H9 (cell line): ENCODE measurements at regions not wholly inside any gene's neighbourhood (a gene's known extent, or its start where the extent isn't known, plus 50 kb on each side); places are given as distances from the start of the nearest gene placed in this dataset.
A peak's percentile ranks its signal among the peaks of the same experiment; 100 is the strongest.

ENCODE experiments used
- DNase-seq: peaks from one replicate; pipeline ENCODE4 v3.0.0-alpha.2; 2017
- H2AFZ ChIP-seq: one replicate; pipeline ENCODE4 v1.6.1; 2013; ENCODE audit warnings: mild to moderate bottlenecking, low read length, control low read depth, moderate library complexity
- H2AK5ac ChIP-seq: 2 replicates; pipeline ENCODE4 v1.6.1; 2013; ENCODE audit warnings: low read length, control low read depth, mixed read lengths; ENCODE audit not compliant: insufficient read length
- H2BK120ac ChIP-seq: one replicate; pipeline ENCODE4 v1.6.1; 2013; ENCODE audit warnings: low read depth, mild to moderate bottlenecking, low read length, control low read depth, inconsistent platforms; ENCODE audit not compliant: poor library complexity, severe bottlenecking
- H2BK12ac ChIP-seq: 2 replicates; pipeline ENCODE4 v1.6.1; 2013; ENCODE audit warnings: low read length, control low read depth, mixed read lengths, low read depth; ENCODE audit not compliant: insufficient read length
- H2BK15ac ChIP-seq: 2 replicates; pipeline ENCODE4 v1.6.1; 2013; ENCODE audit warnings: low read depth, low read length, control low read depth
- H2BK20ac ChIP-seq: one replicate; pipeline ENCODE4 v1.6.1; 2013; ENCODE audit warnings: low read depth, mild to moderate bottlenecking, low read length, control low read depth, inconsistent platforms; ENCODE audit not compliant: poor library complexity, severe bottlenecking
- H2BK5ac ChIP-seq: 2 replicates; pipeline ENCODE4 v1.6.1; 2013; ENCODE audit warnings: low read length, control low read depth, mixed read lengths; ENCODE audit not compliant: insufficient read length
- H3K14ac ChIP-seq: 2 replicates; pipeline ENCODE4 v1.6.1; 2013; ENCODE audit warnings: low read length, control low read depth; ENCODE audit not compliant: insufficient read depth
- H3K18ac ChIP-seq: 2 replicates; pipeline ENCODE4 v1.6.1; 2013; ENCODE audit warnings: low read depth, mild to moderate bottlenecking, mixed read lengths, low read length, control low read depth; ENCODE audit not compliant: insufficient read length
- H3K23ac ChIP-seq: 2 replicates; pipeline ENCODE4 v1.6.1; 2013; ENCODE audit warnings: low read length, control low read depth, mixed read lengths, low read depth; ENCODE audit not compliant: insufficient read length
- H3K23me2 ChIP-seq: 2 replicates; pipeline ENCODE4 v1.6.1; 2013; ENCODE audit warnings: low read depth, mild to moderate bottlenecking, mixed read lengths, low read length, control low read depth; ENCODE audit not compliant: insufficient read length, poor library complexity, severe bottlenecking
- H3K27ac ChIP-seq: 2 replicates; pipeline ENCODE4 v1.5.1; 2013; ENCODE audit warnings: low read length, control low read depth, mixed read lengths, low read depth; ENCODE audit not compliant: insufficient read length
- H3K27me3 ChIP-seq: 2 replicates; pipeline ENCODE4 v1.6.1; 2013; ENCODE audit warnings: low read length, control low read depth, inconsistent platforms; ENCODE audit not compliant: insufficient read depth
- H3K4ac ChIP-seq: 2 replicates; pipeline ENCODE4 v1.6.1; 2013; ENCODE audit warnings: low read depth, mild to moderate bottlenecking, control low read depth, inconsistent platforms, low read length, moderate library complexity
- H3K4me1 ChIP-seq: 2 replicates; pipeline ENCODE4 v1.6.1; 2013; ENCODE audit warnings: low read length, control low read depth, inconsistent platforms; ENCODE audit not compliant: insufficient read depth
- H3K4me2 ChIP-seq: 2 replicates; pipeline ENCODE4 v1.6.1; 2013; ENCODE audit warnings: low read length, control low read depth, mixed read lengths; ENCODE audit not compliant: insufficient read length, insufficient read depth
- H3K56ac ChIP-seq: 2 replicates; pipeline ENCODE4 v1.6.1; 2013; ENCODE audit warnings: low read depth, mild to moderate bottlenecking, mixed read lengths, low read length, control low read depth; ENCODE audit not compliant: insufficient read length
- H3K79me1 ChIP-seq: 2 replicates; pipeline ENCODE4 v1.6.1; 2013; ENCODE audit warnings: low read depth, mild to moderate bottlenecking, moderate library complexity, low read length, control low read depth, inconsistent platforms; ENCODE audit not compliant: insufficient read depth, poor library complexity, severe bottlenecking
- H3K79me2 ChIP-seq: 2 replicates; pipeline ENCODE4 v1.6.1; 2013; ENCODE audit warnings: low read length, control low read depth, inconsistent platforms; ENCODE audit not compliant: insufficient read depth
- H3K9ac ChIP-seq: 2 replicates; pipeline ENCODE4 v1.6.1; 2013; ENCODE audit warnings: low read length, control low read depth, mixed read lengths; ENCODE audit not compliant: insufficient read length; ENCODE audit errors: extremely low read depth
- H3K9me3 ChIP-seq: one replicate; pipeline ENCODE4 v1.6.1; 2013; ENCODE audit warnings: low read depth, low read length, inconsistent platforms; ENCODE audit not compliant: control insufficient read depth
- H3T11ph ChIP-seq: one replicate; pipeline ENCODE4 v1.6.1; 2013; ENCODE audit warnings: mild to moderate bottlenecking, low read length, control low read depth, inconsistent platforms
- H4K20me1 ChIP-seq: one replicate; pipeline ENCODE4 v1.6.1; 2013; ENCODE audit not compliant: control insufficient read depth, insufficient read length, insufficient read depth
- H4K5ac ChIP-seq: 2 replicates; pipeline ENCODE4 v1.6.1; 2013; ENCODE audit warnings: low read depth, mild to moderate bottlenecking, mixed read lengths, low read length, control low read depth; ENCODE audit not compliant: insufficient read length
- H4K8ac ChIP-seq: replicated peaks from 2 replicates; pipeline ENCODE4 v1.6.1; 2013; ENCODE audit warnings: low read length, control low read depth, mixed read lengths, low read depth; ENCODE audit not compliant: insufficient read length
- H4K91ac ChIP-seq: 2 replicates; pipeline ENCODE4 v1.6.1; 2013; ENCODE audit warnings: low read depth, mild to moderate bottlenecking, moderate library complexity, mixed read lengths, low read length, control low read depth; ENCODE audit not compliant: insufficient read length
- H3K27ac Mint-ChIP-seq, 3 experiments: 2 replicates in 2 of 3; 3 replicates in 1 of 3; pipeline ENCODE4 v1.8.0; 2020 to 2021; ENCODE audit warnings: mixed read lengths in 3 of 3, mild to moderate bottlenecking in 1 of 3, moderate library complexity in 1 of 3
- H3K27me3 Mint-ChIP-seq: 2 replicates; pipeline ENCODE4 v1.8.0; 2021; ENCODE audit warnings: low read depth, mild to moderate bottlenecking, moderate library complexity, mixed read lengths
- H3K36me3 Mint-ChIP-seq, 3 experiments: 2 replicates in 2 of 3; 3 replicates in 1 of 3; pipeline ENCODE4 v1.8.0; 2020 to 2021; ENCODE audit warnings: low read depth in 3 of 3, mixed read lengths in 3 of 3; ENCODE audit not compliant: insufficient read depth in 1 of 3
- H3K4me1 Mint-ChIP-seq, 2 experiments: 2 replicates each; pipeline ENCODE4 v1.8.0; 2020; ENCODE audit warnings: mixed read lengths in 2 of 2
- H3K4me3 Mint-ChIP-seq, 2 experiments: 2 replicates in 1 of 2; 3 replicates in 1 of 2; pipeline ENCODE4 v1.8.0; 2020 to 2021; ENCODE audit warnings: mild to moderate bottlenecking in 2 of 2, mixed read lengths in 2 of 2, moderate library complexity in 1 of 2
- H3K9me3 Mint-ChIP-seq, 2 experiments: 2 replicates in 1 of 2; 3 replicates in 1 of 2; pipeline ENCODE4 v1.8.0; 2020; ENCODE audit warnings: mild to moderate bottlenecking in 2 of 2, mixed read lengths in 2 of 2, moderate library complexity in 1 of 2
- WGBS: extraction: QIAGEN DNeasy Blood & Tissue Kit; methylation state at CpG from one replicate; pipeline ENCODE4 v1.1.7; 2013; ENCODE audit warnings: missing lambda C conversion rate, low lambda C conversion rate, mixed read lengths; ENCODE audit not compliant: insufficient read length; ENCODE audit errors: extremely low coverage; 5-methylcytosine and 5-hydroxymethylcytosine counted together
- TF ChIP-seq, protein P1 (sequence below): fragments of 200-600 bp; sonication (generic); conservative IDR thresholded peaks from 3 replicates; pipeline ENCODE4 v1.8.0; 2021; ENCODE audit warnings: antibody characterized with exemption, mild to moderate bottlenecking

DNA sequence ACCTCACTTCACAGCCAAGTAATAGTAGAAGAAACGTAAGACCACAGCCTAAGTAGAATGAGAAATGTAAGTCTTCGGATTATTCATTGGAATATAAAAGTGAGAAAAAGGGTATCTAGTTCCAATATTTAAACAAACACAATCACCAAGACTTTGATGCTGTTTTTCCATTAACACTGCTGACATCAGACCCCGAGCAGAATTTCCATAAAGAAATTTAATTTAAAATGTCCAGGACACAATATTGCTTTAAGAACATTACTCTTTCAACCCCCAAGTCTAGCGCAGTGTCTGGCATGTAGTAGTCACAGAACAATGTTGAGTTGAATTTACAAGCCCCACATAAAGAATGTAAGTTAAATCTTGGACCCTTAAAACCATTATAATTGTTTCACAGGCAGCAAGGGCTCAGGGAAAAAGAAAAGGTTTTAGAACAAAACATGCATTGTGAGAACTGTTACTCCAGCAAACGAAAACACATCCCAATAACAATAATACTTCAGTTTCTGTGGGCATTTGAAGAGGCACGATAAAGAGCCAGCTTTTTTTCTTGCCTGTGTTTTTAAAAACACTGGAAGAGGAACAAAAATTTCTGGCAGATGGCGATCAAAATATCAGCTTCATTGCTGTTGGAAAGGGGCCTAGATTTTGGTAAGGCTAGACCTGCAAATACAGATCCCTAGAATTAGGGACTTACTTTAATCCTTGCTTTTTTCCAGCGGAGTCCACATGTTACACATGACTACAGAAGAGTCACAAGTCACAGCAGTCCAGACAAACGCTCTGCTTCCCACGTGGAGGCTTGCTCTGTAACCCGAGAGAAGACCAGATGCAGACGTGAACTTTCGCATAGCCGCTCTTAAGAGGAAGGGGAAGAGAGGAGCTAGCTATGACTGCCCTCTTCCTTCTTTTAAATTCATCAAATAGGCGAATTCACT, 77.9 kb upstream of the IGSF10 start:
- H4K5ac ChIP-seq: no peak overlapping the region
- H3K4me1 ChIP-seq: peaks cover 4% of the 10 kb centered on the region
- no peak overlapping the region for H2BK20ac ChIP-seq
- no peaks in the 10 kb centered on the region for H3K36me3 Mint-ChIP-seq
- no peak overlapping the region for H3K23ac ChIP-seq
- DNase-seq: no peak
- no peak overlapping the region for H3K9ac ChIP-seq
- no peak overlapping the region for H3K4me2 ChIP-seq
- peak overlapping the region; percentile 78; the same call in 1 of the 2 replicates for H3K14ac ChIP-seq
- no CpG with 5 or more reads among the region's 15 CpGs for WGBS
- peaks cover 29 to 30% of the 10 kb centered on the region in 2 experiments for H3K4me1 Mint-ChIP-seq
- H3K79me1 ChIP-seq: no peaks in the 10 kb centered on the region
- no peak overlapping the region for H4K91ac ChIP-seq
- no peaks in the 10 kb centered on the region for H3K27me3 ChIP-seq
- H3K18ac ChIP-seq: no peak overlapping the region
- H3K23me2 ChIP-seq: no peaks in the 10 kb centered on the region
- H4K20me1 ChIP-seq: no peaks in the 10 kb centered on the region
- no peaks in the 10 kb centered on the region for H3K79me2 ChIP-seq
- no peaks in the 10 kb centered on the region for H3K27me3 Mint-ChIP-seq
- H3T11ph ChIP-seq: no peak overlapping the region
- H2AK5ac ChIP-seq: no peak overlapping the region
- H2BK15ac ChIP-seq: no peak overlapping the region
- H3K9me3 Mint-ChIP-seq: no peaks in the 10 kb centered on the region
- no peak overlapping the region for H2BK12ac ChIP-seq
- peak overlapping the region; percentile 15 for H2AFZ ChIP-seq
- no peak overlapping the region for H3K4me3 Mint-ChIP-seq
- H2BK120ac ChIP-seq: no peak overlapping the region
- H3K9me3 ChIP-seq: no peaks in the 10 kb centered on the region
- H4K8ac ChIP-seq: no peak overlapping the region
- no peak overlapping the region for H3K4ac ChIP-seq
- H3K27ac ChIP-seq: no peak overlapping the region
- H2BK5ac ChIP-seq: no peak overlapping the region
- TF ChIP-seq, protein P1, sequence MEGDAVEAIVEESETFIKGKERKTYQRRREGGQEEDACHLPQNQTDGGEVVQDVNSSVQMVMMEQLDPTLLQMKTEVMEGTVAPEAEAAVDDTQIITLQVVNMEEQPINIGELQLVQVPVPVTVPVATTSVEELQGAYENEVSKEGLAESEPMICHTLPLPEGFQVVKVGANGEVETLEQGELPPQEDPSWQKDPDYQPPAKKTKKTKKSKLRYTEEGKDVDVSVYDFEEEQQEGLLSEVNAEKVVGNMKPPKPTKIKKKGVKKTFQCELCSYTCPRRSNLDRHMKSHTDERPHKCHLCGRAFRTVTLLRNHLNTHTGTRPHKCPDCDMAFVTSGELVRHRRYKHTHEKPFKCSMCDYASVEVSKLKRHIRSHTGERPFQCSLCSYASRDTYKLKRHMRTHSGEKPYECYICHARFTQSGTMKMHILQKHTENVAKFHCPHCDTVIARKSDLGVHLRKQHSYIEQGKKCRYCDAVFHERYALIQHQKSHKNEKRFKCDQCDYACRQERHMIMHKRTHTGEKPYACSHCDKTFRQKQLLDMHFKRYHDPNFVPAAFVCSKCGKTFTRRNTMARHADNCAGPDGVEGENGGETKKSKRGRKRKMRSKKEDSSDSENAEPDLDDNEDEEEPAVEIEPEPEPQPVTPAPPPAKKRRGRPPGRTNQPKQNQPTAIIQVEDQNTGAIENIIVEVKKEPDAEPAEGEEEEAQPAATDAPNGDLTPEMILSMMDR: no peak
- no peak overlapping the region for H3K56ac ChIP-seq
- peak overlapping the region in 2 of 3 experiments; percentile 18 to 58; a peak in 3 of 7 replicates for H3K27ac Mint-ChIP-seq
